ENCODE measurements at regions not wholly inside any gene's neighbourhood (a gene's known extent, or its start where the extent isn't known, plus 50 kb on each side); places are given as distances from the start of the nearest gene placed in this dataset.

DNA sequence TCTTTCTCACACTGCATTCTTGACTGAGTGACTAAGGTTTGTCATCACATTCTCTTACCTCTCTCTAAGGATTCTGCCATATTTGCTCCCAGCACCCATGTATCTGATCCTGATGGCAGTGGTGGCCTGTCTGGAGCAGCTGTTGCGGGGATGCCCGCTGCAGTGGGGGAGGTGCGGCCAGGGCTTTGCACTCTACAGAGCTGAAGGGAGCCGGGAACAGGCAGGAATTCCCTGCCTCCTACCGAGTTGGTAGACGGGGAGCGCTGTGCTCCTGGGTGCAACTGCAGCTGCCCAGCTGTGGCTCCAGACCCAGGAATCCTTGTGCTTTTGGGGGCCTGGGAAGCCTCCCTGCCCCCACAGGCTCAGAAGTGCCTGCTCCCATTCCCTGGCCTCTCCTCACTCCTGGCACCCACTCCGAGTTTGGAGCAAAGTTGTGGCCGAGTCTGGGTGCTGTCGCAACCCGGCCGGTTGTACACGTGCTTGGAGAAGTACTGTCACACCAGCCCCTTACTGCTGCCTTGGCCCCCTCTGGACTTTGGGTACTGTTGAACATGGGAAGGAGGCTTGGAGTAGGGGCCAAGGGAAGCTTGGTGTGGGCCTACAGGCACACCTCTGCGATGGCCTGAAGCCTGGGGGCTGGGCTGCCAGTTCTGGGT lies 106.9 kb upstream of the OR4E1 start:
- TF ChIP-seq, protein P1, sequence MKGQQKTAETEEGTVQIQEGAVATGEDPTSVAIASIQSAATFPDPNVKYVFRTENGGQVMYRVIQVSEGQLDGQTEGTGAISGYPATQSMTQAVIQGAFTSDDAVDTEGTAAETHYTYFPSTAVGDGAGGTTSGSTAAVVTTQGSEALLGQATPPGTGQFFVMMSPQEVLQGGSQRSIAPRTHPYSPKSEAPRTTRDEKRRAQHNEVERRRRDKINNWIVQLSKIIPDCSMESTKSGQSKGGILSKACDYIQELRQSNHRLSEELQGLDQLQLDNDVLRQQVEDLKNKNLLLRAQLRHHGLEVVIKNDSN (IDR thresholded peaks at IDR 0.05) = no peak
- TF ChIP-seq EP300 (IDR thresholded peaks at IDR 0.05; ENCODE audit: borderline replicate concordance) (no peak), TCF12 (IDR thresholded peaks at IDR 0.05; ENCODE audit: low read depth) (no peak), EGR1 (IDR thresholded peaks at IDR 0.05) (no peak), NFIC (IDR thresholded peaks at IDR 0.05) (no peak), CREB1 (IDR thresholded peaks at IDR 0.05; ENCODE audit: low read depth) (no peak), ZBTB7A (IDR thresholded peaks at IDR 0.05; ENCODE audit: low read depth) (no peak), FOXM1 (IDR thresholded peaks at IDR 0.05; ENCODE audit: borderline replicate concordance, low read depth) (no peak), TAF1 (IDR thresholded peaks at IDR 0.05; ENCODE audit: low read depth) (no peak), TEAD4 (IDR thresholded peaks at IDR 0.05) (no peak), YY1 (IDR thresholded peaks at IDR 0.05; ENCODE audit: low read depth) (no peak), CEBPB (IDR thresholded peaks at IDR 0.05) (no peak), RAD21 (IDR thresholded peaks at IDR 0.05; ENCODE audit: low read depth) (no peak)
- TF ChIP-seq, protein P2, sequence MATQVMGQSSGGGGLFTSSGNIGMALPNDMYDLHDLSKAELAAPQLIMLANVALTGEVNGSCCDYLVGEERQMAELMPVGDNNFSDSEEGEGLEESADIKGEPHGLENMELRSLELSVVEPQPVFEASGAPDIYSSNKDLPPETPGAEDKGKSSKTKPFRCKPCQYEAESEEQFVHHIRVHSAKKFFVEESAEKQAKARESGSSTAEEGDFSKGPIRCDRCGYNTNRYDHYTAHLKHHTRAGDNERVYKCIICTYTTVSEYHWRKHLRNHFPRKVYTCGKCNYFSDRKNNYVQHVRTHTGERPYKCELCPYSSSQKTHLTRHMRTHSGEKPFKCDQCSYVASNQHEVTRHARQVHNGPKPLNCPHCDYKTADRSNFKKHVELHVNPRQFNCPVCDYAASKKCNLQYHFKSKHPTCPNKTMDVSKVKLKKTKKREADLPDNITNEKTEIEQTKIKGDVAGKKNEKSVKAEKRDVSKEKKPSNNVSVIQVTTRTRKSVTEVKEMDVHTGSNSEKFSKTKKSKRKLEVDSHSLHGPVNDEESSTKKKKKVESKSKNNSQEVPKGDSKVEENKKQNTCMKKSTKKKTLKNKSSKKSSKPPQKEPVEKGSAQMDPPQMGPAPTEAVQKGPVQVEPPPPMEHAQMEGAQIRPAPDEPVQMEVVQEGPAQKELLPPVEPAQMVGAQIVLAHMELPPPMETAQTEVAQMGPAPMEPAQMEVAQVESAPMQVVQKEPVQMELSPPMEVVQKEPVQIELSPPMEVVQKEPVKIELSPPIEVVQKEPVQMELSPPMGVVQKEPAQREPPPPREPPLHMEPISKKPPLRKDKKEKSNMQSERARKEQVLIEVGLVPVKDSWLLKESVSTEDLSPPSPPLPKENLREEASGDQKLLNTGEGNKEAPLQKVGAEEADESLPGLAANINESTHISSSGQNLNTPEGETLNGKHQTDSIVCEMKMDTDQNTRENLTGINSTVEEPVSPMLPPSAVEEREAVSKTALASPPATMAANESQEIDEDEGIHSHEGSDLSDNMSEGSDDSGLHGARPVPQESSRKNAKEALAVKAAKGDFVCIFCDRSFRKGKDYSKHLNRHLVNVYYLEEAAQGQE (IDR thresholded peaks at IDR 0.05; ENCODE audit: low read depth) = no peak
- TF ChIP-seq, protein P3, sequence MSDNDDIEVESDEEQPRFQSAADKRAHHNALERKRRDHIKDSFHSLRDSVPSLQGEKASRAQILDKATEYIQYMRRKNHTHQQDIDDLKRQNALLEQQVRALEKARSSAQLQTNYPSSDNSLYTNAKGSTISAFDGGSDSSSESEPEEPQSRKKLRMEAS (IDR thresholded peaks at IDR 0.05) = no peak

DNA sequence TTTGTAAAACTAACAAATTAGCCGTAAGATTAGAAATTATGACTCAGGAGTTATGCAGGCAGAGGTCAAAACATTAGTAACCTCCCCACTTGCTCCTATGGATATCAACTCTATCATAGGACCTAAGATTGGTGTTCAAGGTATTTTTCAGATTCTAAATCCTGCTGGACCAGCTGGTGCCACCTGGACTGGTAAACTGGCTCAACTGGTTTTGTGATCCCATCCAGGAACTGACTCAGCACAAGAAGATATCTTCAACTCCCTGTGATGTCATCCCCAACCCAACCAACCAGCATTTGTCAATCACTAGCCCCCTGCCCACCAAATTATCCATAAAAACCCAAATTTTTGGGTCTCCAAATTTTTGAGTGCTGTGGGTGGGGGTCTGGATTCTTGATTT lies 98.1 kb upstream of the OR4E1 start:
- no peak for TF ChIP-seq RAD21 (IDR thresholded peaks at IDR 0.05; ENCODE audit: low read depth)
- TF ChIP-seq, protein P1 (IDR thresholded peaks at IDR 0.05) = no peak
- TF ChIP-seq, protein P2 (IDR thresholded peaks at IDR 0.05; ENCODE audit: low read depth) = no peak
- TF ChIP-seq NFIC (IDR thresholded peaks at IDR 0.05) = no peak
- TF ChIP-seq EGR1 (IDR thresholded peaks at IDR 0.05) = no peak
- no peak for TF ChIP-seq TAF1 (IDR thresholded peaks at IDR 0.05; ENCODE audit: low read depth)
- no peak for TF ChIP-seq YY1 (IDR thresholded peaks at IDR 0.05; ENCODE audit: low read depth)
- TF ChIP-seq EP300 (IDR thresholded peaks at IDR 0.05; ENCODE audit: borderline replicate concordance) = no peak
- no peak for TF ChIP-seq ZBTB7A (IDR thresholded peaks at IDR 0.05; ENCODE audit: low read depth)
- no peak for TF ChIP-seq TEAD4 (IDR thresholded peaks at IDR 0.05)
- TF ChIP-seq FOXM1 (IDR thresholded peaks at IDR 0.05; ENCODE audit: borderline replicate concordance, low read depth) = no peak
- TF ChIP-seq, protein P3 (IDR thresholded peaks at IDR 0.05) = no peak
- no peak for TF ChIP-seq CREB1 (IDR thresholded peaks at IDR 0.05; ENCODE audit: low read depth)
- TF ChIP-seq TCF12 (IDR thresholded peaks at IDR 0.05; ENCODE audit: low read depth) = no peak

DNA sequence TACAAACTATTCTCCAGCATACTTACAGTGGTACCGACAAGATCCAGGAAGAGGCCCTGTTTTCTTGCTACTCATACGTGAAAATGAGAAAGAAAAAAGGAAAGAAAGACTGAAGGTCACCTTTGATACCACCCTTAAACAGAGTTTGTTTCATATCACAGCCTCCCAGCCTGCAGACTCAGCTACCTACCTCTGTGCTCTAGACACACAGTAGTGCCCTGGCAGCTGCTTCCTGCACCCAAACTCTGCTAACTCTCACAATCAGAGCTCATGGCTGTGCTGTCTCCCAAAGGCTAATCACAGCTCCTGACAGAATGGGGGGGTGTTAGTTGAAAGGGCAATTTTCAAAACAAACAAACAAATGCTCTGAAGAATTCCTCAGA lies 95.2 kb upstream of the OR4E1 start:
- TF ChIP-seq, protein P2 (IDR thresholded peaks at IDR 0.05; ENCODE audit: low read depth) = no peak
- TF ChIP-seq NFIC (IDR thresholded peaks at IDR 0.05) (no peak), TEAD4 (IDR thresholded peaks at IDR 0.05) (no peak), YY1 (IDR thresholded peaks at IDR 0.05; ENCODE audit: low read depth) (no peak), ZBTB7A (IDR thresholded peaks at IDR 0.05; ENCODE audit: low read depth) (no peak), CREB1 (IDR thresholded peaks at IDR 0.05; ENCODE audit: low read depth) (no peak), TAF1 (IDR thresholded peaks at IDR 0.05; ENCODE audit: low read depth) (no peak), CEBPB (IDR thresholded peaks at IDR 0.05) (no peak), FOXM1 (IDR thresholded peaks at IDR 0.05; ENCODE audit: borderline replicate concordance, low read depth) (no peak), RAD21 (IDR thresholded peaks at IDR 0.05; ENCODE audit: low read depth) (no peak), TCF12 (IDR thresholded peaks at IDR 0.05; ENCODE audit: low read depth) (no peak), EP300 (IDR thresholded peaks at IDR 0.05; ENCODE audit: borderline replicate concordance) (no peak)
- TF ChIP-seq, protein P1 (IDR thresholded peaks at IDR 0.05) = no peak
- TF ChIP-seq, protein P3 (IDR thresholded peaks at IDR 0.05) = no peak
